Activated CD4-positive, alpha-beta T cell treated with anti-CD3 and anti-CD28 coated beads for 1 hour (primary cell): ENCODE measurements at regions not wholly inside any gene's neighbourhood (a gene's known extent, or its start where the extent isn't known, plus 50 kb on each side); places are given as distances from the start of the nearest gene placed in this dataset.
"Not testable (repeated sequence)": the region's sequence is repeated elsewhere in the genome, so short reads cannot be mapped to it uniquely, and the experiment has no call there.

Experiments used
- DNase-seq: peaks from one replicate; pipeline ENCODE4 v3.0.0-alpha.2; 2020

DNA sequence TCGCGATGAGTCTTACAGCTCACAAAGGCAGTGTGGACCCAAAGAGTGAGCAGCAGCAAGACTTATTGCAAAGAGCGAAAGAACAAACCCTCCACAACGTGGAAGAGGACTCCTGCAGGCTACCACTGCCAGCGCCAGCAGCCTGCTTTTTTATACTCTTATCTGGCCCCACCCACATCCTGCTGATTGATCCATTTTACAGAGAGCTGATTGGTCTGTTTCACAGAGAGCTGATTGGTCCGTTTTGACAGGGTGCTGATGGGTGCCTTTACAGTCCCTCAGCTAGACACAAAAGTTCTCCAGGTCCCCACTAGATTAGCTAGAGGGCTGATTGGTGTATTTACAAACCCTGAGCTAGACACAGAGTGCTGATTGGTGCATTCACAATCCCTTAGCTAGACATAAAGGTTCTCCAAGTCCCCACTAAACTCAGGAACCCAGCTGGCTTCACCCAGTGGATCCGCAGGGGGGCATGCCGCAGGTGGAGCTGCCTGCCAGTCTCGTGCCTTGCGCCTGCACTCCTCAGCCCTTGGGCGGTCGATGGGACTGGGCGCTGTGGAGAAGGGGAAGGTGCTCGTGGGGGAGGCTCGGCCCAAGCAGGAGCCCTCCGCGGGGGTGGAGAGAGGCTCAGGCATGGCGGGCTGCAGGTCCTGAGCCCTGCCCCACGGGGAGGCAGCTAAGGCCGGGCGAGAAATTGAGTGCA lies 75.7 kb downstream of the QDPR start:
- not testable (repeated sequence) for DNase-seq

DNA sequence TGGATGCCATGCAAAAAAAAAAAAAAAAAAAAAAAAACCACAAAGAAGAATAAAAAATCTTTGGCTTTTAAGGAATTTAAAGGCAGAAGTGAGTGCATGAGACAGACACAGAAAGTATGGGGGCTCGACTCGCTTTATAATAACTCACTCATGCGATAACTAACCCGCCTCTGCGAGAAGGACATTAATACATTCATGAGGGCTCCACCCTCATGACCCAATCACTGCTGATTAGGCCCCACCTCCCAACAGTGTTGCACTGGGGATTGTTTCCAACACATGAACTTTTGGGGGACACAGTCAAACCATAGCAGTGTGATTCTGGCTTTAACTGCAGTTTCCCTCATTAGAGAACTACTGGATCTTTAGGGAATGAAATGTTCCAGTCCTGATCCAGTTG lies 78.1 kb downstream of the QDPR start:
- DNase-seq = no peak

DNA sequence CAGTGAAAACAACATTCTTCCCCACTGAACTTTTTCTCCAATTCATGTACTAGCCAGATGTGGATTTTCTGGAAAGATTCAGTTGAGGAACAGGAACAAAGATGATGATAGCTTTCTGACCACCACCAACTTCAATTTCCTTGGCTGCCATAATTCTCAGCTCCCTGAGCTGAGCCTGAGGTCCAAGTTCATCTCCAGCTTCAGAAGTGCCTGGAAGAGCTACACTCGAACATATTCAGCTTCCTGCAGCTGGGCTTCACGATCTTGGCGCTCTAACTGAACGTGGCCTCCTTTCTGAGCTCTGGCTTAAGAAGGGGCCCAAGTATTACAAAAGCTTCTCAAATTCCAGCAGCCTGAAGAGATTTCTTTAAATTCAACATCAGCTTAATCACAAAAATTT lies 83.9 kb downstream of the QDPR start:
- DNase-seq = no peak

DNA sequence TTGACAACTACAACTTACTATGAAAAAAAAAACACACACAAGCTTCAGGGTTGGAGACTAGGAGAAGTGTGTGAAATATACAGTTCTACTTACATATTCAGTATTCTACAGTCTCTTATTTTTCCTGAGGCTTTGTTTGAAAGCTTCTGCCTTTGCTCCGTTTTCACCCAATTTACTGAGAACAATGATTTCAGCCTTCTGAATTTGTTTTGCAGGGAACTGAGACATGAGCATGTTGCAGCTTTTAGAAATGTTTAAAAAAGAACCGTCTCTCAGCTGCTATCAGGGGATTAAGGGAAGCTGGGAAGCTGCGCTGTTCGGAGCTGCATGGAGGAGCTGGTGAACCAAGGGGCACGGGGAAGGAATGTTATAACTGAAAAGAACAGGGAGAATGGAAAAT lies 85.7 kb downstream of the QDPR start:
- no peak for DNase-seq

DNA sequence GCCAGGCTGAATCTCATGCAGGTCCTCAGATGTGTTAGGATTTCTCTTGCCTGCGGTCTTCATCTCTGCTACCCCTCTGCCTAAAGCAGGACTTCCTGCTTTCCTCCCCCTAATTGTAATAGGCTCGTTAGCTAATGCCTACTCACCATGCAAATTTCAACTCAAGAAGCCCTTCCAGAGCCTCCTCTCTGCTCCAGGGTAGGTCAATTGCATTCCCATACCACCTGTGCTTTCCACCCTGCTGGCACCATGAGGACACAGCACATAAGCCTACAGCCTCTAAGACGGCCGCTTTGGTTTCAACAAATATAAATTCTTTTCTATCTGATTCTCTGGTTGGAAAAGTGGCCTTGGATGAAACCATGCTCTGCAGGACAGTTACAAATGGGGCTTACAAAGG lies 93.9 kb downstream of the QDPR start:
- no peak for DNase-seq

DNA sequence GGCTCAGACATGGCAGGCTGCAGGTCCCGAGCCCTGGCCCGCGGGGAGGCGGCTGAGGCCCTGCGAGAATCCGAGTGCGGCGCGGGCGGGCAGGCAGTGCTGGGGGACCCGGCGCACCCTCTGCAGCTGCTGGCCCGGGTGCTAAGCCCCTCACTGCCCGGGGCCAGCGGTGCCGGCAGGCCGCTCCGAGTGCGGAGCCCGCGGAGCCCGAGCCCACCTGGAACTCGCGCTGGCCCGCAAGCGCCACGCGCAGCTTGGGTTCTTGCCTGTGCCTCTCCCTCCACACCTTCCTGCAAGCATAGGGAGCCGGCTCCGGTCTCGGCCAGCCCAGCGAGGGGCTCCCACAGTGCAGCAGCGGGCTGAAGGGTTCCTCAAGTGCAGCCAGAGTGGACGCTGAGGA lies 97.5 kb downstream of the QDPR start:
- no peak for DNase-seq

DNA sequence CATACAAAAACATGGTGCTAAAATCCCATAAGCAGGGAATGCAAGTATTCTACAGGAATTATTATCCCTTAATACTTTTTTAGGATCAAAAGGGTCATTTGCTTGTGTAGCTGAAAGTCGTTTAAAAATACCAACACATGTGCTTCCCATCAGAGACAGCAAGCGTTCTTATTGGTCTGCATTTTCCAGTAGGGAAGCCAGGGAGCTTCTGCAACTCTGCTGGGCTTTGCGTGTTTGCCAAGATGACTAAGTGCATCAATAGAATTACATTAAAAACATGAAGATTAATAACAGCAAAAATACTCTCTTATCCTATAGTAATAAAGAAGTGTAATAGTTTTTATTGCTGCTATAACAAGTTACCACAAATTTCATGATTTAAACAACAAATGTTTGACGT lies 111.2 kb downstream of the QDPR start:
- DNase-seq = no peak

DNA sequence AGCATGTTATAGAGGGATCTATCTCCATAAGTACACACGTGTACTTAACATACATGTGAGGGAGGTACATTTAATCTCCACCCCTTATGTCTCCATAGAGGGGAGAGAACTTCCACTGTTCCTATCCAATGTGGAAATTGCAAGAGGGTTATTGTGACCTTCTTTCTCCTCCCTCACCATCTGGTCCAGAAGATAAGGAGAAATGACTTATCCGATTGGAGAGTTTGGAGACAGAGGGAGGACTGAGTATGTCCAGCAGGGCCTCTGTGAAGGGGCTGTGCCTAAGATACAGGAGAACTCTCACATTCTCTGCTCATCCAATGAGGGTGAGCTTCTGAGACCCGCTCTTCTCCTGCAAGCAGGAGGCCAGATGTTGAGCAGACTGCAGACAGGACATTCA lies 113.1 kb downstream of the QDPR start:
- DNase-seq = no peak

DNA sequence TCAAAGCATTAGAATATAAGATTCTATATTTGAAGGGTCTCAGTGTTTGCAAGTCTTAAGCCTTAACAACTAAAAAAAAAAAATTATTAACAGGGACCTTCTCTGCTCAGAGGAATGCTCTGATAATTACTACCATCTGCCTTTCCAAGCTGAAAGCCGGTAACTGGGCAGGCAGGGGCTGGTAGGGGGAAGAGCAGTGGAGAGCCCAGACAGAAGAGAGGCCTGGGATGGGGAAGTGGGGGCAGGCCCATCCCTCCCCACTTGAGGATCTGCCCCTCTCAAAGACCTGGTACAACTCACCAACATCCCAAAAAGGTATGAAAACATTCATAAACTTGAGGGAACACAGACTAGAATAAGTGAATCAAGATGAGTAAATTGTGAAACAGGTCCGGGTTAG lies 113.9 kb downstream of the QDPR start:
- no peak for DNase-seq

DNA sequence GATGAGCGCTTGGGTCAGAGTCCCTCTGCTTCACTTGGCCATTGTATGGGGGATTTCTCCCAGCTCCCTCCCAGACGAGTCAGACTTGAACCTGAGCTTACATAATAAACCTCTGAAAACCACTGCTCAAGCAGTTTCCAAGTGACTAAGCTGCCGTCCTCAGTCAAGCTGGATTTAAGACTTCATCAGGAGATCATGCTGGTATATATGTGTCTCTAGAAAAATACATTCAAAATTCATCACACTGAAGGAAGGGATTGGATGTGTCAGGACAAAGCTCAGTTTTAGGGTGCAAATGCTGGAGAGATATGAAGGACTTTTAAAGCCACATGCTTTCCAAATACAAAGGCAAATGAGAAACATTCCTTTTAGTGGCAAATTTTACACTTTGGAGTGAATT lies 114.3 kb downstream of the QDPR start:
- DNase-seq = no peak

DNA sequence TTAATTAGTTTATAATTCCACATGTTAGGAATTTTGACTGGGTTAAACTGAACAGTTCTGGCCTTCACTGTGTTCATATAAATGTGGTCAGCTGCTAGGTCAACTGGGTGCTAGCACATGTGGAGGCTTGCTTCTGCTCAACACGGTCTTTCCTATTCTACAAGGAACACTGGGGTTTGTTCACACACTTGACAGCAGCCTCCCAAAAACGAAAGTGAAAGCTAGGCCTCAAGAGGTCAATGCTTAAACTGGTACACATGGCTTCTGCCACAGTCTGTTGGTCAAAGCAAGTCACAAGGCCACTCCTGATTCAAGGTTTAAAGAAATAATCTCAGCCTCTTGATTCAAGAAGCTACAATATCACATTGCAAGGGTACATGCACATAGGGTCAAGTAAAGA lies 126.5 kb downstream of the QDPR start:
- DNase-seq = no peak

DNA sequence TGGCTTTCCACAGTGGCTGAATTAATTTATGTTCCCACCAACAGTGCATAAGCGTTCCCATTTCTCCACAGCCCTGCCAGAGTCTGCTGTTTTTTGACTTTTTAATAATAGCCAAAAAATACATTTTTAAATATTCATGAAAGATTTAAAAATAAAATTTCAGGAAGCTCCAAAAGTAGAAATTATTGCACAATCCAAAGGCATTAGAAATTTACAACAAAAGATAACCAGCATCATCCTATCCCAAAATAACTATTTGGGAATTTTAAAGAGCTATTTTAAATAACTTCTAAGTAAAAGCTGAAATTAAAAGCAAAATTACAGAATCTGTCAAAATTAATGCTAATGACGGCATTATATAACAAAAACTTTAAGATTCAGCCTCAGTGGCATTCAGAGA lies 131.5 kb downstream of the QDPR start:
- no peak for DNase-seq

DNA sequence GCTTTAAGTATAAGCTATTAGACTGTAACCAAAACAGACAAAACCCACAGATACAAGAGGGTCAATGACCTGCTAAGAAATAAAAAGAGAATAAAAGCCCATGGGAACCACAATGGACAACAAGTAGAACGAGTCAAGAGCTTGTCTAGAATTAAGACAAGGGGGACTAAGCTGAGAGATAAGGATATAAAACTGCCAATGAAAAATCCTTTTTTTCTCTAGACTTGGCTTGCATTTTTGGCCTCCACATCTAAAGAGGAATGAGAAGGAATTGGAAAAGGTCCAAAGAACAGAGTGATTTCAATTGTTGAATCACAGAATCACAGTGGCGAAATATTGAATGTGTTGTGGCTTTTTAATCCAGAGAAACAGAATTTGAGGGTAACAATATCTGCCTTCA lies 135.7 kb downstream of the QDPR start:
- no peak for DNase-seq

DNA sequence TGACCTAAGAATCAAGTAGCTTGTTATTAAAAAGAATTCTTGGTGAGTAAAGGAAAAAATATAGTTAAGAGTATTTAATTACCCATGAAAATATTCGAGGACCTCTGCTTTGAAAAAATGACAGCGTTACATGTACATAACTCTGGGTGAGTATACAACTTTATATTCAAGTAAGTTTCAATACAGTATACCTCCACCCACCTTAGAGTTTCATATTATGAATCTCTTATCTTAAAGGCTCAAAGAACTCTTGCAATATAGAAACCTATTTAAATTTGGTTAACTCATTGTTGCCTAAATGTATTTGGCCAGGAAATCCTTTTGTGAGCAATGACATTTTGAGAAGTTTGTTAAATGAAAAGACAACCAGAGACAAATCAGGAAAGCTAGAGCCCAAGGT lies 138.2 kb downstream of the QDPR start:
- no peak for DNase-seq

DNA sequence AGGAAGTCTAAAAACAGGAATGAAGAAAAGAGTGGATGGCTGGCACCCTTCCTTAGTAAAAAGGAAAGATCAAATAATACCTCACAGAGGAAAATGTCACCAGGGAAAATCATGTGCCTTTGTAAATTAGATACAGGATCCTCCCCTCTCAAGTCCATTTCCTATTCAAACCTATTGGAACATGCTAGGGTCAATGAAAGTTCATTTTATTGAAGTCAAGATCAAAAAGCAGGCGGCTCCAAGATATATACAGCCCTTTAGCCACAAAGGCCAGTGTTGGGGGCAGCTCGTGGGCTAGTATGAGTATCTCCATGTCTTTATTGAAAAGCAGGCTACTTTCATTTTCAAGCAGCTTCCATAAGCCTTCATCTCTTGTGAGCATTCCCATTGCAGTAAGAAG lies 141.1 kb downstream of the QDPR start:
- no peak for DNase-seq

DNA sequence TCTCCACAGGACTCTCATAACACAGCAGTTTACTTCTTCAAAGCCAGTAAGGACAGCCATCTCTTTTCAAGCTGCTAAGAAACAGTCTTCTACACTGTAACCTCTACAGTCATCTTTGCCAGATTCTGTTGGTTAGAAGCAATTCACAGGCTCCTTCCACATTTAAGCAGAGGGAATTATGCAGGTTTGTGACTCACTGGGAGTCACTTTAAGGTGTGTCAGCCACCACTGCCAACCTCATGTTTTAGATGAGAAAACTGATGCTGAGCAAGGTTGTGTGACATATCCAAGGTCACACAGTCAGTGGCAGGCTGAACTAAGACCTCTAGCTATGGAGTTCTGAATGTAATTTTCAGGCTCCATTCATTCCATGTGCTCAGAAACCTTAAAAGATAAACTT lies 143.5 kb downstream of the QDPR start:
- no peak for DNase-seq

DNA sequence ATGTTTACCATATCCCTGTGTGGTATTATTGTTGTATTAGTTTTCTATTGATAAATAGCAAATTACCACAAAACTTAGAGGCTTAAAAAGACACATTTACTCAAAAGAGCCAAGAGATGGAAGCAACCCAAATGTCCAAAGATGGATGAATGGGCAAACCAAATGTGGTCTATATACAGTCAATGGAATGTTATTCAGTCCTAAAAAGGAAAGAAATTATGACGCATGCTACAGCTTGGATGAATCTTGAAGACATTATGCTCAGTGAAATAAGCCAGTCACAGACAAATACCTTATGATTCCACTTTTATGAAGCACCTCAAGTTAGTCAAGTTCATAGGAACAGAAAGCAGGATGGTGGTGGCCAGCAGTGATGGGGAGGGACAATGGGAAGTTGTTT lies 144.7 kb downstream of the QDPR start:
- DNase-seq = no peak

DNA sequence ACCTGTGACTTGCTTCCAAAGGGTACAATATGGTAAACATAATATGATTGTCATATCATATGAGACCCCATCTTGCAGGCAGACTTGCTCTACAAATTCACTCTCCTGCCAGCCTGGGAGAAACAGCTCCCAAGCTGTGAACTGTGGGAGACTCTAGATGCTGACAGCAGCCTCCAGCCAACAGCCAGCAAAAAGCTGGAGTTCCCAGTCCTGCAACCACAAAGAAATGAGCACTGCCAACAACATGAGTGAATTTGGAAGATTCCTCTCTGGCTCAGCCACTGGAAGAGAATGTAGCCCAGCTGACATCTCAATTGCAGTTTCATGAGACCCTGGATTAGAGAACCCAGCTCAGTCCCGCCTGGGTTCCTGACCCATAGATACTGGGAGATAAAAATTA lies 145.4 kb downstream of the QDPR start:
- no peak for DNase-seq

DNA sequence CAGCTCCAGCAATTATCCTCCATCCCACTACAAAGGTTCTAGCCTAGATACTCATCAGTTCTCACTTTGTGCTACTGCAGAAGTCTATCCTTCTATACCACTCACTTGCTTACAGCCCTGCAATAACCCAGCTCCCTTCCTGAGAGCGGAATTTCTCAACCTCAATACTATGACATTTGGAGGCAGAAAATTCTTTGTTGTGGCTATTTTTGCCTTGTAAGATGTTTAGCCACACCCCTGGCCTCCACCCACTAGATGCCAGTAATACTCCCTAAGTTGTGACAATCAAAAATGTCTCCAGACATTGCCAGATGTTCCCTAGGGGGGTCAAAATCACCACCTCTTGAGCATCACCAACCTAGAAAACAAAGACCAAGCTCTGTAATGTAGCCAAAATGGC lies 149.5 kb downstream of the QDPR start:
- no peak for DNase-seq

DNA sequence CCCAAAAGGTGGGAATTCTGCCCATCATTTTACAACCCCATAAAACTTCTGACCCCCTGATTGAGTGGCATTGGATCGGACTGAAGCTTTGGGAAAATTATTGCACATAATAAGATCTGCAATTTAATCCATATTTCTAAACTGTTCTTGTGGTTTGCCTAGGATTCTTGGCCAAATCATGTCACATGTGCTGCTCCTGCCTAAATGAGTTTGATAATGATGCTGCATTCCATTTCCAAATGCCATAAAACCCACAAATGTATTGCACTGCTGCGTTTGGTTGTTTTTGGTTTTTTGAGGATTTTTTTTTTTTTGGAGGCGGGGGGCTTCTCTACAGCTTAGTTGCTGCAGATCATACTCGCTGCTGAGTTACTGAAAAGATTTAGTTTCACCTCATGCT lies 153.6 kb downstream of the QDPR start:
- no peak for DNase-seq

DNA sequence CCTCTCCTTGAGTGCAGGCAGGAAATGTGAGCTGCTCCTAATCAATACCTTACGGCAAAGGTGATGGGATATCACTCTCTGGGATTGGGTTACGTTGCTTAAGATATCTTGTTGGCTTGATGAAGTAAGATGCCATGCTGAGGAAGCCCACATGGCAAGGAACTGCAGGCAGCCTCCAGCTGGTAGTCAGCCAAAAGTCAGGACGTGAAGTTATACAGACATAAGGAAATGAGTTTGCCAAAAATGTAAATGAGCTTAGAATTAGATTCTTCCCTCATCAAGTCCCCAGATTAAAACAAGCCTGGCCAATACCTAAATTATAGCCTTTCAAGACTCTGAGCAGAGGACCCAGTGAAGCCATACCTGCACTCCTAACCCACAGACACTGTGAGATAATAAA lies 155.0 kb downstream of the QDPR start:
- no peak for DNase-seq

DNA sequence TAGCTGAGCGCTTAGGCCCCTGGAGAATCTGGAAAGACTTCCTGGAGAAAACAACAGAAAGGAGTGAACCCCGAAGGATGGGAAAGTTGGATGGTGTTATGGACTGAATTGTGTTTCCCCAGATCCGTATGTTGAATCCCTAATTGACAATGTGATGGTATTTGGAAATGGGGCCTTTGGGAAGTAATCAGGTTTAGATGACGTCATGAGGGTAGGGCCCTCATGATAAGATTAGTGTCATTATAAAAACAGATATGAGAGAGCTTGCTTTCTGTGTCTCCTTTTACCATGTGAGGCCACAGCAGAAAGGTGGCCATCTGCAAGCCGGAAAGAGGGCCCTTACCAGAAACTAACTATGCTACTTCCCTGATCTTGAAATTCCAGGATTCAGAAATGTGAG lies 159.5 kb downstream of the QDPR start:
- DNase-seq = no peak

DNA sequence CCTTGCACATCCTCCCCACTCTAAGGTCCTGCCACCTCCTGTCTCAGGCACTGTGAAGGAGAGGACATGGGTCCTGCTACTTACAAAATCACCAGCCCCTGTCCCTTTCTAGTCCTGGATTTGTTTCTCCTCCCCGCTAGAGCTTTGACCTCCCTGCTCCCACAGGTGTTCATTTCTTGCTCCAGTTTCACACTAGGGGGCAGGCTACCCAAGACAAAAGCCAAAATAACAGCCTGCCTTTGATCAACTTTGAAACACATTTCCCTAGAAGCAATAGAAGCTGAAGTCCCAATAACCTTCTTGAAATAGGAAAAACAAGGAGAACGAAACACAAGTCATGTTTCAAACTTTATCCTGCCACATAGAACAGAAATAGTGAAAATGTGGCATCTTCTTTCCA lies 164.4 kb downstream of the QDPR start:
- DNase-seq = no peak

DNA sequence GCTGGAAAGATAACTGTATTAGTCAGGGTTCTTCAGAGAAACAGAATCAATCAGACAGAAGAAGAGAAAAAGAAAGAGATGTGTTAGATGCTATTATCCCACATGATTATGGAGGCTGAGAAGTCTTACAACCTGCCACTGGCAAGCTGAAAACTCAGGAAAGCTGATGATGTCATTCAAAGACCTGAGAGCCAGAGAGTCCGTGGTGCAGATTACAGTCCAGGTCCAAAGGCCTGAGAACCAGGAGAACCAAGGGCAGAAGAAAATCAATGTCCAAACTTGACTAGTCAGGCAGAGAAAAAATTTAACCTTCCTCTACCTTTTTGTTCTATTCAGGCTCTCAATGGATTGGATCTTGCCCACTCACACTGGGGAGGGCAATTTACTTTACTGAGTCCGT lies 172.5 kb downstream of the QDPR start:
- no peak for DNase-seq

DNA sequence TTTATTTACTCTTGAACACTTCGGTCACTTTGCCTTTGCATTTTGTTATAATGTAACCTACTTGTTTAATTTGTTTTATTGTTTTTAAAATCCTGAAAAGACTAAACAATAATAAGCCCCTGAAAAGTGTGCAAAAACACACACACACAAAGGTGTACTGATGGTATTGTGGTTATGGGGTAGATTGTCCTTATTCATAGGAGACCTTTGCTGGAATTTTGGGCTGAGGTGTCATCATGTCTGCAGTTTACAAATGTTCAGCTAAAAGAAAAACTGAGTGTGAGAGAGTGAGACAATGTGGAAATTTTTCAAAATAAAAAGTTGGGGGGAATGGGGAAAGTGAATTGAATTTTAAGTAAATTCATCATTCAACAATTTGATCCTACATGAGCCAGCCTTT lies 174.9 kb downstream of the QDPR start:
- no peak for DNase-seq

DNA sequence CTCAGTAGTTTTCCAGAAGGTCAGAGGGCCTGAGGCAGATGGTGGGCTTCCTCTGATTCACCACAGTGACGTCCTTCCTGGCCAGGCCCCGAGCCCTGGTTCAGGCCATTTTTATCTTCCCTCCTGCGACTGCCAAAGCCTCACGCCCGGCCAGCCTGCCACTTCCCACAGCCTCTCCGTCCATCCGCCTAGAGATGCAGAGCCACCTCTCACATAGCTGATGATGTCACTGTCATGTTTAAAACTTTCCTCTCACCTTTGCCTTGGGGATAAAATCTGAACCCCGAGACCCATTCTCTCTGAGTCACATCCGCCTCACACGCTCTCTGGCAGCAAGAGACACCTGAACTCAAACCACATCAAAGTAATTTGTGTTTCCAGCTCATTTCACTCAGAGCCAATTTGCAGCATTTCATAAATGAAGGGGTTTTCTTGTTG lies 175.3 kb downstream of the QDPR start:
- peak; percentile 63 for DNase-seq
